SK-N-SH treated with all-trans-retinoic acid at 6 μM for 48 hours (cell line): ENCODE measurements at regions not wholly inside any gene's neighbourhood (a gene's known extent, or its start where the extent isn't known, plus 50 kb on each side); places are given as distances from the start of the nearest gene placed in this dataset.

Experiments used
- ARNTL ChIP-seq: fragments of 450-650 bp; formaldehyde crosslinking; IDR thresholded peaks from 2 replicates; pipeline ENCODE4 v1.5.0; 2020; ENCODE audit warnings: low read depth, mild to moderate bottlenecking, moderate library complexity, borderline replicate concordance
- CSDC2 ChIP-seq: fragments of 250-450 bp; sonication (Bioruptor Pico); IDR thresholded peaks from 2 replicates; pipeline ENCODE4 v1.5.0; 2020; ENCODE audit warnings: mild to moderate bottlenecking, moderate library complexity
- GLIS3 ChIP-seq: fragments of 250-450 bp; sonication (Bioruptor Pico); IDR thresholded peaks from 2 replicates; pipeline ENCODE4 v1.5.0; 2020; ENCODE audit warnings: mild to moderate bottlenecking, moderate library complexity
- OSR1 ChIP-seq: fragments of 250-450 bp; sonication (Bioruptor Pico); IDR thresholded peaks from 2 replicates; pipeline ENCODE4 v1.8.0; 2022; ENCODE audit warnings: moderate library complexity, mild to moderate bottlenecking, inconsistent platforms
- RARB ChIP-seq: fragments of 250-450 bp; sonication (Bioruptor Pico); IDR thresholded peaks from 2 replicates; pipeline ENCODE4 v1.8.0; 2021; ENCODE audit warnings: mild to moderate bottlenecking, moderate library complexity
- ZFP3 ChIP-seq: fragments of 250-450 bp; sonication (Bioruptor Pico); IDR thresholded peaks from 2 replicates; pipeline ENCODE4 v1.5.0; 2020; ENCODE audit warnings: mild to moderate bottlenecking, moderate library complexity
- ZNF70 ChIP-seq: fragments of 450-650 bp; formaldehyde crosslinking; IDR thresholded peaks from 2 replicates; pipeline ENCODE4 v1.5.0; 2020; ENCODE audit warnings: mild to moderate bottlenecking, moderate library complexity

DNA sequence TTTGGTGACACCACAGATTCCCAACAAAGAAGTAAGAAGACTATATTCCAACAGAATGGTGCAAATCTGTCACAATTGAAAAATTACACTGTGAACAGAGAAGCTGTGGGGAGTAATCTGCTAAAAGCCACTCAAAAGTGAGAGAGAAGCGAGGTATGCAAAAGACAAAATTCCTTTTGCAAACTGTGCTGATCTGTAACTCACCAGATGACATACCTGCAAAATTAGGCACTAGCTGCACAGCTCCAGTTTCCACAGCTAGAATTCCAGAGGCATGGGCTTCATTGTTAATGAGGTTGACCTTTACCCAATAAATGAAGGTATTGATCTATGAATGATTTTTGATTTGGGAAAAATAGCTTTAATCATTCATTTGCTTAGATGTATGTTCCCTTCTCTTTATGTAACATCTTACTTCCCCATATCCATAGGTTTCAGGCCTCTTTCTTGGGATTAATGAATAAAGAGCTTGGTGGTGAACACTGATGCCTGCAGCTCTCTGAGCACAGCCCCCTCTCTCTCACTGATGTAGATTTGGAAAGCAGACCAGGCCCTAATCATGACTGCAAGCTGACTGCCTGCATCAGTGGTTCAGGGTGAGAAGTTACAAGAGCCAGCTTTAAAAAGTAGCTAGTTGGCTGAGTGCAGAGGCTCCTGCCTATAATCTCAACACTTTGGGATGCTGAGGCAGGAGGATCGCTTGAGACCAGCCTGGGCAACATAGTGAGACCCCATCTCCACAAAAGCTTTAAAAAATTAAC lies 85.2 kb downstream of the LACC1 start:
- TF ChIP-seq CSDC2, result no peak
- TF ChIP-seq RARB (CRISPR knock-in tag), result no peak
- TF ChIP-seq ARNTL, result no peak
- no peak for TF ChIP-seq ZFP3 (CRISPR knock-in tag)
- no peak for TF ChIP-seq OSR1 (CRISPR knock-in tag)
- TF ChIP-seq GLIS3 (CRISPR knock-in tag), result no peak
- no peak for TF ChIP-seq ZNF70 (CRISPR knock-in tag)
